GM19023 (cell line): ENCODE measurements at regions not wholly inside any gene's neighbourhood (a gene's known extent, or its start where the extent isn't known, plus 50 kb on each side); places are given as distances from the start of the nearest gene placed in this dataset.

Experiments
- ATAC-seq: cut with Tn5 transposase; IDR thresholded peaks from one replicate; pipeline ENCODE4 v1.9.1; 2021; ENCODE audit warnings: mild to moderate bottlenecking, moderate library complexity; ENCODE audit not compliant: unreplicated experiment

DNA sequence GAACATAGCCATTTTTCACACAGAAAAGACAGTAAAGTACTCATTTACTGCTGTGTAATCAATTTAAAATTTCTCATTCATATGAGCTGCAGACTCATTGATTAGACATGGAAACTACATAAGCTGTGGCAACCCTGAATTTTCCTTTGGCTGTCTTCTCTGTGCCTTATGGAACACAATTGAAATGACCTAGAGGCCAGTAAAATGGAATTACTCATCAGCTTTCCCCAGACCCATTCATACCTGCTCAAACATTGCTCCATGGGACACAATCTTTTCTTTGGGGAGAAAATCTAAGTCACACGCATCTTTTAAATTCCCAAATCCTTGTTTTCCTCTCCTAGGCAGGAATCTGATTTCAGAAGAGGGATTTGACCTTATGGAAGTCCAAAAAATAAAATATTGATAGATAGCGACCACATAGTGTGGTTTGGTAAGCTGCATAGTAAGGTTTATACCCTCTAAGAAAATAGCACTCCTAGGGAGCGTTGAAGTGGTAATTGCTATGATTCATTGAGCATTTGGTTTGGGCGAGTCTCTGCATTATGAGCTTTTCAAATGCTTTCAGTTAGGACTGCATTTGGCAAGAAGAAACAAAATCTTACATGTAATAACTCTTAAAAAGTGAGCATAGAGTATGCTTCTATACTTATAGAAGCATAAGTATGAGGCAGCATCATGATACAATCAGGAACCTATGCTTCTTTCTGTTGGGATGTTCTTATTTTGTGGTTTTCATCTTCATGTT, 243.4 kb upstream of the GADL1 start:
- ATAC-seq, result no peak

DNA sequence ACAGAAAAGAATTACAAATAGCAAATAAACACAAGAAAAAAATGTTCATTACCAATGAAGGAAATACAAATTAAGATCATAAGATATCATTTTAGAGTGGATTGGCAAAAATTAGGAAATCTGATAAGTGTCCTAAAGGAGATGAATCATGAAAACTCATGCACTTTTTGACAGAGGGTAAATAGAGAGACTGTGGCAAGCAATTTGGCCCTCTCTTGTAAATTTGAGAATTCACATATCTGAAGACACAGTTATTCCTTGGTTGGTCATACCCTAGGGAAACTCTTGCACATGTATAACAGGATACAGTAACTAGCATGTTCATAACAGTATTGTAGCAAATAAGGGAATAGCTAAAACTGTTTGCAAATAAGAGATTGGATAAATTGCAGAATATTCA, 246.0 kb upstream of the GADL1 start:
- ATAC-seq, result no peak

DNA sequence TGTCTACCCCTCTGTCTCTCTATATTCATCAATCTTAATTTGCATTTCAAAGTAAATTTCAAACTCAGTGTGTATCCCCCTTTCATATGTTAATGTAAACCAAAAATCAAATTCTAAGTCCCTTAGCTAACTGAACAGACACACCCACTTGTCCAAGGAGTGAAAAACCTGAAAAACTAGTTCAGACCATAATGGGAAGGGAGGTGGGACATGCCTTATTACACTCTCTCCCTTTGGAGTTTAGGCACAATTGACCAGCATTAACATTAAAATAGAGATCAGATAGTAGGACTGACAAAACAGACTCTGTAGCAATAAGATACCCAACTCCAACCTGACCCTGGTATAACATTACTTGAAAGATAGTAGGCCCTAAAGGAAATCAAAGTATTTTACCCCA, 247.7 kb upstream of the GADL1 start:
- no peak for ATAC-seq

DNA sequence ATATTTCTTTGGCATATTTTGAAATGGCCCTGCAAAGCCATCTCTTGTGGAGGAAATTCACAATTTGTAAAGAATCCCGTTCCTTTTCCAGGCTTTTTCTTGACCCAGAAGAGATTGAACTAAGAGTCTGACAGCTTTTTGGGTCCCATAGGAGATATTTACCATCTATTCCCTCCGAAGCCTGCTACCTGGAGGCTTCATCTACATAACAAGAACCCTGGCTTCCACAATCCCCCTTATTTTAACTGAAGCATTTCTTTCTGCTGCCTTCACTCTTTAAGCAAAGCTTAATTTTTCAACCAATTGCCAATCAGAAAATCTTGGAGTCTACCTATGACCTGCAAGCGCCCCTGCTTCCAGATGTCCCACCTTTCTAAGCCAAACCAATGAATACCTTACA, 248.1 kb upstream of the GADL1 start:
- no peak for ATAC-seq

GRCh38 chr3:31145062-31145461, 250.6 kb upstream of the GADL1 start:
- no peak for ATAC-seq

DNA sequence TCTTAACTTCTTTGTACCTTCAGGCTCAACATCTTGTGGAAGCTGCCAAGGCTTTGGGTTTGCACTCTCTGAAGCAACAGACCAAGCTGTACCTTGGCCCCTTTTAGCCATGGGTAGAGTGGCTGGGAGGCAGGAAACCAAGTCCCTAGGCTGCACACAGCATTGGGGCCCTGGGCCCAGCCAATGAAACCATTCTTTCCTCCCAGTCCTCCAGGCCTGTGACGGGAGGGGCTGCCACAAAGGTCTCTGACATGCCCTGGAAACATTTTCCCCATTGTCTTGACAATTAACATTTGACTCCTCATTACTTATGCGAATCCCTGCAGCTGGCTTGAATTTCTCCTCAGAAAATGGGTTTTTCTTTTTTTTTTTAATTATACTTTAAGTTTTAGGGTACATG, 253.1 kb upstream of the GADL1 start:
- no peak for ATAC-seq

GRCh38 chr3:31157047-31157694, 262.7 kb upstream of the GADL1 start:
- no peak for ATAC-seq

- ATAC-seq, result no peak
These were observed 263.6 kb upstream of the GADL1 start for GRCh38 chr3:31157893-31158620.

DNA sequence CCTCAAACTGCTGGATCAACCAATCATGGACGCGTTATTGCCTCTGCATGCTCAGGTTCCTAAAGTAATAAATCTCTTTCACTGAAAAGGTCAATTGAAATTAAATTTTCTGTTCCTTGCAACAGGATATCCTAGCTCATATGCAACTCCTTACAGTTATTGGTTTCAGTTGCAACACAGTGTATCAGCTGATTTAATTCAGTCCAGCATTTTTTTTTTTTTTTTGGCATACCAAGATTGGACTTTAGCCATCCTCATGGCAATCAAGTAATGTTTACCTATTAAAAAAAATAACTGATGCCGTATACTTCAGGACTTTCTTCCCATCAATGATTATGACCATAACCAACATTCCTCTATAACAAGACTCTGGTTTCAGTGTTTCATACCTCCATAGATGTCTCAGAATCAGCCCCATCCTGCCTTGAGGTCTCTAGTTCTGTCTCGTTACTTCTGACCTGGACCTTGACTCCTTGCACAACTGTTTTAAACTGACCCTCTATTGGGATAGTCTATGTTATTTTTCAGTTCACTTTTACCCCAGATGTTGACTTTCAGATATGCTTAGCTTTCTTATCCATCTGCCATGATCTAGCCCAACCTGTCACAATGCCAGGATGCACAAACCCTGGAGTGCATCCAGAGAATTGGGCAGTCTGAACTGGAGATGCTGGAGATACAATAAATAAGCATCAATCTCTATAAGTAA, 265.0 kb upstream of the GADL1 start:
- ATAC-seq, result no peak

DNA sequence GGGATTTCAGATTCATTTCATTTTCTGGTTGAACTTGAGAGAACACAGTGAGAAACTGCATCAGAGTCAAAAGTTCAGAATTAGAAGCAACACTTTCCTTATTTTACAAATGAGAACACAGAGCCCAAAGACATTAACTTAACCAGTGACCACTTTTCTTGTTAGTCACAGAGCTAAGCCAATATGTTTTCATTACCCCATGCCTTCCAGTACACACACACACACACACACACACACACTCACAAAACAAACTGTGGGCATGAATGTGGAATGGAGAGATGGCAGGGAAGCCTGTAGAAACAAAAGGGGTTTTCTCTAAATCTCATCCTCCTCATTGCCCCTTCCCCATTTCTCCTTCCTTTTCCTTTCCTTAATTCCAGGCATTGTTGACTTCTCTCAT, 267.4 kb upstream of the GADL1 start:
- ATAC-seq, result no peak

DNA sequence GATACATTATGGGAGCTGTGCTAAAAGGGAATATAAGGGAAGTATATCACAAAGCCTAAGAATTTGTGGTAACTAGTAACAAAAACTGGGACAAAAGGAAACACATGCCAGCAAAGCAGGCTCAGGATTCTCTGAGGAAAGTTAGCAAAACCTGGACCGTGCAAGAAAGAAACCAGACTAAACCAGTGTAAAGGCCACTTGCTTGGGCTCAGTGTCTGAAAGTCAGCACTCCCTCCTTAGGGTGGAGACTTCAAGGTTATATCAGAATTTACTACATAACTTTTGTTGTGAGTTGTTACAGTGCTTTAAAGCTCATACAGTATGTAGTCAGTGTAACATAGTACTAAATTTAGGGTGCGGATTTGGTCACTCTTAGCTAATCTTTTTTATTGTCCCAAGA, 269.9 kb upstream of the GADL1 start:
- ATAC-seq, result no peak

DNA sequence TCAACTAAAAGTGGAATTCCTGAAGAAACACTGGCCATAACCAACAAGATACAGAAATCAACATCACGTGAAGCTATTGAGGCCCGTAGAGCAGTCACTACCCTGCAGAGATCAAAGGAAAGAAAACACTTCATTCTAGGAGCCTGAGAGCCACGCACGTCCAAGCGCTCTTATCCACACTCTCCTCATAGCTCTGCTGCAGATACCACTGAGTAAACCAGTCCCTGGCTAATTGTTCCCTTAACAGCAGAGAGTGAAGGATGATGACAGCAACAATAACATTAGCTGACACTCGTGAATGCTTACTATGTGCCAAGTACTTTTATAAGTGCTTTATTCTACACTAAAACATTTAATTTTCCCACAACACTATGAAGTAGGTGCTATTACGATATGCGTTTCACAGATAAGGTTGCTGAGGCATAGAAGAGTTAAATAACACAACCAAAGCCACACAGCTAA, 271.0 kb upstream of the GADL1 start:
- ATAC-seq, result no peak

DNA sequence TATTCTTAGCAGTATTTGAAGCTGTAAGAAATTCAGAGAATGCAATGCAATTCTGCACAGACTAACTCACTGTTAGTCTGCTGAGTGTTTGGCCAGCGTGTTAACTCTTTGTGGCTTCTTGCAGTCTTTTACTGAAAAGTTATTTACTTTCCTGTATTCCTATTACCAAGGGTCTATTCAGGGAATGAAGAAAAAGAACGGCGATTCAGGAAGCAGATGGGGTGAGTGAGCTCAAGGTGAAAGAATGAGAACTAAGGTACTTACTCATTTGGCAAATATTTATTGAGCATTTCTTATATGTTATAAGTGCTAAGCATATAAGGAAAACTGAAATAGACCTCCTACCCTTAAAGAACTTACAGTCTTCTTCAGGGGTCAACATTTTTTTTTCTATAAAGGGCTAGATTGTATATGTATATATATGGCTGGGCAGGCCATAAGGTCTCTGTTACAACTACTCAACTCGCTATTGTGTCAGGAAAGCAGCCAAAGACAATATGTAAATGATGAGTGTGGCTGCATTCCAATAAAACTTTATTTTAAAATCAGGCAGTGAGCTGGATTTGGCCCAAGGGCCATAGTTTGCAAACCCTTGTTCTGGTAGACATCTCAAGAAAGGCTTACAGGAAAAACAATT, 271.9 kb upstream of the GADL1 start:
- no peak for ATAC-seq

GRCh38 chr3:31167666-31168065, 273.2 kb upstream of the GADL1 start:
- no peak for ATAC-seq

DNA sequence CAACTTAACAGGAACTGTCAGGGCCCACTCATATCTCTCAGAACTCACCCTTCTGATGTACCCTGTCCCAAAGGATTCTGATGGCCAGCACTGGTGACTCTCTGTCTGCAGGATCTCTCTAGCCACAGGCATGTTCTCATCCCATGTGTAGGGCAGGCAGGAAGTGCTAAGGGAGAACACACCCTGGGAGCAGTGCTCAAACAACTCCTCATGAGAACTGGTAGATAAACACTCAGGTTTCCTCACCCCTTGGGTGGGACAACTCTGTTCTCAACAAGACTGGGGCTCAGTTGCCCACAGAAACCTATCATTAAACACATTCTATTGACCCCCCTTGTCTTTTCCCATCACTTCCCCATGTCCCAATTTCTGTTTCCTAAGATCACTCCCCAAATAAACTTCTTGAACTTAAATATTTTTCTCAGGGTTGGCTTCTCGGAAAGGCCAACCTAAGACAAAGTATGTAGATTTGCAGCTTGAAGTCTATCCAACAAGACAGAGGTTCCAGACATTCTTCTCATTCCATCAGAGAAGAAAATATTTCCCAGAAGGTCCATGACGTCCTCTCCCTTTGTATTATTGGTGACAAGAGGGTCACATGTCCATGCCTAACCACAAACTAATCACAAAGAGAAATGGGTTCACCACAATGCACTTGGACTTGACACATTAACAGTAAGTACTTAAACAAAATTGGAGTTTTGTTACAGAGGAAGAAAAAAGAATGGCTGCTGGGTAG, 276.6 kb upstream of the GADL1 start:
- no peak for ATAC-seq

DNA sequence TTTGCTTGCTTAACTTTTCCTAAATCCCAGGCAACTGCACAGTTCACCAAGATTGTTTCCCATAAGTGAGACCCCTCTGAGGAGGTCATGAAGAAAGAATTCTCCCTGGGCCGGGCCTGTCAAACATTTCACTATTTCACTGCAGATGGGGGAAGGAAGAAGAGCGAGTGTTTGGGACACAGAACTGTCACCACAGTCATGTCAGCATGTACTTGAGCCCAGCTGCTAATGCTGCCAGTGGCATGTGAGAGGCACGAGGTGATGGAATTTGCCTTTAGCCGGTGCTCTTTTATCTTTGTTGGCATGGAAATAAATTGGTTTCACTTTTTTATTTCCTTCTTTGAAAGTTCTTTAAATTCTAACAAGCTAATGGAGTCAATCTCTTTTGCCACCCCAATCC, 277.9 kb upstream of the GADL1 start:
- no peak for ATAC-seq

GRCh38 chr3:31173118-31173718, 278.8 kb upstream of the GADL1 start:
- no peak for ATAC-seq

DNA sequence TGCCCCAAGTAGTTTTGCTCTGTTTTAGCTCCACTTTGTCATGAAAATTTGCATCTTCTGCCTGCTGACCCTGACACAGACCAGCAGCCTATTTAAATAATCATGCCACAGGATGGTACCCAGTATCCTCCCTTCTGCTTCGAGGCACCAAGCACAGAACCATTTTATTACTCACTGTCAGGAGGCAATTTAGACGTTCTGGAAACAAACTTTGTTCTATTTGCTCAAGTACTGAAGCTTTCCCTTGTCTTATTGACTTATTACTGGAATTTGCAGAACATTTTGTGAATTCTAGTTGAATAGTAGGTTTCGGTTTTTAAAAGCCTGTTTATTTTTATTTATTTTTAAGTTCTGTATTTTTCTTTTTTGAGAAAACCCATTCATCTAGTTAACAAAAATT, 279.6 kb upstream of the GADL1 start:
- ATAC-seq, result no peak

- ATAC-seq, result no peak
These were observed 281.6 kb upstream of the GADL1 start for GRCh38 chr3:31176045-31176444.

DNA sequence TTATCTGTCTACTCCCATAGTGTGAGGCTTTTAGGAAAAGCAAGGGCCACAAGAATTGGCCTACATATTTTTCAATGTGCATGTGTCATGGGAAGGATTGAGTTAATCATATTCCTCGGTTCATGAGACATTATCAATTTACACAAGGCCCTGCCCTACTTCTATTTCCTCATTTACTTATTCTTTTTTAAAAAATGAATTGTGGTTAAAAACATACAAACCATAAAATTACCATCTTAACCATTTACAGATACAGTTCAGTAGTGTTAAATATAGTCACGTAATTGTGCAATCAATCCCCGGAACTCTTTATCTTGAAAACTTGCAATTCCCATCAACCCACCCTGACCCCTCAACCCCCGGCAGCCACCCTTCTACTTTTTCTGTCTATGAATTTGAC, 284.0 kb upstream of the GADL1 start:
- ATAC-seq, result no peak
